Skin of body (tissue), 1 donor: ENCODE measurements at regions not wholly inside any gene's neighbourhood (a gene's known extent, or its start where the extent isn't known, plus 50 kb on each side); places are given as distances from the start of the nearest gene placed in this dataset.
"Not testable (repeated sequence)": the region's sequence is repeated elsewhere in the genome, so short reads cannot be mapped to it uniquely, and the experiment has no call there.

Experiments used
- DNase-seq: peaks from one replicate; lab custom pipeline; 2025; lab: John Stamatoyannopoulos, UW

- DNase-seq: no peak
Observed at GRCh38 chr10:111261081-111261615, 184.3 kb downstream of the ADRA2A start.

DNA sequence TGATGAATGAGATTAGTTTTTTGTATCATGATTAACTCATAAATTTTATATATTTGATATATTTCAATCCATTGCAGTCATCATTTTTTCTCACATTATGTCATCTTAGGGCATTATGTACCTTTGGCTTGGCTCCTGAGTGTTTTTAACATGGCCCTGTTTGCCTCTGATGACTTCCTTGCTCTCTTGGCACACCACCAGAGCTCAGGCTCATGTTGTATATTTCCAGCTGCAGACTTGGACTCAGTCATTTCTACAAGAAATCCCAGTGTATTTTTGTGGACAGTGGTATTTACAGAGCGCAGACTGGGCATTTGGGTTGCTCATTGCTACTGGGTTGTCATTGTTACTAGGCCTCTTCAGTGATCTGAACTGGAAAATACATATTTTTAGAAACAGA is 188.5 kb downstream of the ADRA2A start:
- no peak for DNase-seq

DNA sequence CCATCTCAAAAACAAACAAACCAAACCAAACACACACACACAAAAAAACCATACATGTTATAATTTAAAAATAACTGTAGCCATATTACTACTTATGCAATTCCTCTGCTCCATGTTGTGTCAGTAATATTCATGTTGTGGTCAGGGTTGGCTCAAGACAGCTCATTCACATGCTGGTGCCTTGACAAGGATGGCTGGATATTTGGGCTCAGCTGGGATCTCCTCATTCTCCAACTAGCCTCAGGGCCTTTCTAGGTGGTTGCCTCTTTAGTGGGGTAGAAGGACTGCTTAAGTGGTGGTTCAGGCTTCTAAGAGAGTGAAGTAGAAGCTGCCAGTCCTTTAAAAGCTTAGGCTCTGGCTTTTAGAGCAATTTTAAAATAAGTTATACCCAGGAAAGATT is 189.3 kb downstream of the ADRA2A start:
- no peak for DNase-seq

DNA sequence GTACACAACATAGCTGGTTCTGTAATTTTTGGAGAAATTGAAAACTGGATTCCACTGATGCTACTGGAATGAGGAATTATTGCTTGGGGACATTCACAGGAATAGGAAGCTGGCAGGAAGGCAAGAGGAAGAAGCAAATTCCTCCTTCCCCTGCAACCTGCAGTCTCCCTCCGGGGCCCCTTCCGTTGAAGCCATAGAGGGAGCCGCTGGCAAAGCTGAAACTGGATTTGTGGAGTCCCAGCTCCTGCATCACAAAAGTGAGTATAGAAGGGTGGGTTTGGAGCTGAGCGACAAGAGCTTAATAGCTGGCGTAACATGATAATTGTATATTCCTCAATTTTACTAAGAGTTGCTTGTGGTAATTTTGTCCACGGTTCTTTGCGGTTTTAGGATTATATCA is 190.8 kb downstream of the ADRA2A start:
- DNase-seq: no peak

- DNase-seq: no peak
Observed at GRCh38 chr10:111273235-111273634, 196.4 kb downstream of the ADRA2A start.

DNA sequence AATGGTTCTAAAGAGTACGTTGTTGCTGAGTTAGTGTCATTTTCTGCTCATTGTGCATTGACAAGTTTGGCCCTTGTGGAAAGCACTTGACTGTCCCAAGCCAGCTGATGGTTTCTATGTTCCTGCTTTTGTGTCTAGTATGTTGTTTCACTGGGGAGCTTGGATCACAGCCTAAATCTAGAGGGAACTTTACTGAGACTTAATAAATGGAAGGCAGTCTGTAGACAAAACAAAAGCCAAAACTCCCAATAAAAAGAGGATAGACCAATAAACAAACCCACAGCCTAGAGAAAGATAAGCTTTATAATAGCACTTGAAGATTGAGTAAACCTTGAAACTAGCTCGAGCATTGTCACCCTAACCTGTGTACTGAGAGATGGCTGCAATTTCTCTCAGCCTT is 196.8 kb downstream of the ADRA2A start:
- DNase-seq: no peak

DNA sequence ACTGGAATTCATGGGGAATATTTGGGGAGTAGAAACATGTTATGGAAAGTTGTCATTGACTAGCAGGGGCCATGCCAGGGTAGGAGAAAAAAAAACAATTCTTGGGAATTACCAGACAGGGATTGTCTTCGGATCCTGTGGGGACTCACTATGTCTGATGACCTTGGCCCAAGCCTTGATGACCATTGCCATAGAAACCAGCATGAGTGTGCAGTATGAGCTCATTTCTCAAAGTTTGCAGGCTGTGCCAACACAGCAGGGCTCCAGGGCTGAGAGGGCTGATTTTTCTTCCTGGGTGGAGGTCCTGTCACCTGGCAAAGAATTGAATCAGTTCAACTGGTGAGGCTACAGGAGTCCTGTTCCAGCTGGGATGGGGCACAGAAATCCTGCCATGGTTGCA is 198.3 kb downstream of the ADRA2A start:
- no peak for DNase-seq

- DNase-seq: no peak
Observed at GRCh38 chr10:111277661-111278060, 200.8 kb downstream of the ADRA2A start.

DNA sequence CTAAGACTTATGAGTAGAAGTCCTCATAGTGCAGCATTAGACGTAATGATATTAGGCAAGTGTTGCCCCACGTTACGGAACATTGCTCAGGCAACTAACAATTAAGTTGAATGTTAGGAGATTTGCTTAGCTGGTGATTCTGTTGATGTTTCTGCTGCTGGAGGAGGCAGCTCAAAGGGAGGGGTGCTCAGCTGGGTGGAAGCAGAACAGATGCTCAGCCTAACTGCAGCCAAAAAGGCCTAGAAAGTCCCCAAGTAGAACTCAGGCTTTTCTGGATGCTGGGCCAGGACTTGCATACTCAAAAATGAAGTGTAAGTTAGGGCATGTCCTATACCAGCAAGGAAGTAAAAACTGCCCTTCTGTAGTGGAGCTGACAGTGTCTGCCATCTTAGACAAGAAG is 201.4 kb downstream of the ADRA2A start:
- DNase-seq: no peak

DNA sequence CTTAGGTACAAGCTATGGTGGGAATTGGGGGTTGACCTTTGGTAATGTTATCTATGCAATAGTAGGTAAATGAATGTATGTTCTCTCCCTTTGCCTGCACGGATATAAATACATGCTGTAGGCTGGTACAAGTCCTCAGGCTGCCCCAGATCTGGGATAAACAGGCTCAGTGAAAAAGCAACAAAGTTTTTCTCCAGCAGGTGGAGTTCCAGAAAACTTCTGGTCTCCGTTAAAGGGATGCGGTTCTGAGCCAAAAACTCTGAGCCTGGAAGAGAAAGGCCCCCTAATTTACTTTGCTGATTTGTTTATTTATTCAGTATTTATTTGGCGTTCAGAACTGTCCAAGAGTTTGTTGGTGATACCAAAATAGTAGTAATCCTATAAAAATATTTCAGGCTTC is 204.7 kb downstream of the ADRA2A start:
- no peak for DNase-seq

DNA sequence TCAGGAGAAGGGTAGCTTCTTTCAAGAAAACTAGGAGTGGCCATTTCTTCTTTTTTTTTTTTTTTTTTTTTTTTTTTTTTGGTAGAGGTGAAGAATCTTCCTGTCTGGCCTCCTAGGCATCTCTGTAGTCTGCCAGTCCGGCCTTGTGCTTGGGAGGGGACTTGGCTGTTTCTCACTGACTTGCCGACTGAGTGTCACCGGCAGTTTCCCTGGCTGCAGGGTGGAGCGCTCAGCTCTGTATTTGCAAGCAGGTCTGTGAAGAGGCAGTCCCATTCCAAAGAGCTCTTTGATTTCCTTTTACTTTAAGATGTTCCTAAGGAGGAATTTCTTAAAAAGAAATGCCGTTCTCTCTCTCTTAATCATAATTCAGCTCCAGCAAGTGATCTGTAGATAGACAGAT is 212.6 kb downstream of the ADRA2A start:
- no peak for DNase-seq

GRCh38 chr10:111290649-111291048 is 213.8 kb downstream of the ADRA2A start:
- DNase-seq: no peak

DNA sequence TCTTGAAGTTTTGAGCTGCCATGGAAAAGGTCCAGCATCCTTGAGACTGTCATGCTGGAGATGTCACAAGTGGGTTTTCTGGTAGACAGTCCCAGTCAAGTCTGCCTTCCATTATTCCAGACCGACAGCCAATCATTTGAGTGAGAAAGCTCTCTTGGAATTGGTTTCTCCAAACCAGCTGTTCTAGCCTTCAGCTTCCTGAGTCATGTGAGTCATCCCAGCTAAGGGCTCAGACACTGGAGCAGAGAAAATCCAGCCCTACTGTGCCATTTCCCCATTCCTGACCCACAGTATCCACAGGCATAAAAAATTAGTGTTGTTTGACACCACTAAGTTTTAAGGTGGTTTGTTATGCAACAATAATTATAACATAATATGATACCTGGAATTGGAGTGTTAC is 219.0 kb downstream of the ADRA2A start:
- DNase-seq: no peak

- peak; percentile 12 for DNase-seq
Observed at GRCh38 chr10:111297351-111297848, 220.6 kb downstream of the ADRA2A start.

DNA sequence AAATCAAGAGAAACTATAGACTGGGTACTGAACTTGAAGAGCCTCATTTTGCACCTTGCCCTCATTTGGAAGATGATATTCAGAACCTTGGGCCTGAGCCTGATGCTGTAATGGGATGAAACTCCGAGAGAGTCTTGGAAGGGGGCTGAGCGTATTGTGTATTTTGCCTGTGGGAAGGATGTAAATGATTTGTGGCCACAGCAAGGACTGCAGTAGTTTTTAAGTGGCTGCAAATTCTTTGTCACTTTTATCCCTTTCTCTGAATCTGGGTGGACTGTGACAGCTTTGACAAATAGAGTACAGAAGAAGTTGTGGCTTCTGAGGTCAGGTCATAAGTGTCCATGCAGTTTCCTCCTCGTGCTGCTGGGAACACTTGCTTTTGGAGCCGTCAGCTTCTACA is 221.2 kb downstream of the ADRA2A start:
- DNase-seq: no peak

DNA sequence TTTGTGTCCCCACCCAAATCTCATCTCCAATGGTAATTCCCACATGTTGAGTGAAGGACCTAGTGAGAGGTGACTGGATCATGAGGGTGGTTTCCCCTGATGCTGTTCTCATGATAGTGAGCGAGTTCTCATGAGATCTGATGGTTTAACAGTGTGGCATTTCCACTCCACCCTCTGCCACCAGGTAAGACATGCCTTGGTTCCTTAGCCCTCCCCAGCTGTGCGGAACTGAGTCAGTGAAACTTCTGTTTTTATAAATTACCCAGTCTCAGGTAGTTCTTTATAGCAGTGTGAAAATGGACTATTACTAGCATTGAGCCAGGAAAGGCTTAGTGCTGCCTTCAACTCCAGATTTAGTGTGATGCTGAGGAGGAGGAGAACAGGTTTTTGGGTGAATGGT is 222.2 kb downstream of the ADRA2A start:
- no peak for DNase-seq

GRCh38 chr10:111303887-111304286 is 227.1 kb downstream of the ADRA2A start:
- no peak for DNase-seq

GRCh38 chr10:111316722-111317212 is 239.9 kb downstream of the ADRA2A start:
- DNase-seq: no peak

- no peak for DNase-seq
Observed at GRCh38 chr10:111319866-111320265, 243.0 kb downstream of the ADRA2A start.

GRCh38 chr10:111323389-111323966 is 246.6 kb downstream of the ADRA2A start:
- no peak for DNase-seq

GRCh38 chr10:111332174-111332573 is 255.3 kb downstream of the ADRA2A start:
- not testable (repeated sequence) for DNase-seq

DNA sequence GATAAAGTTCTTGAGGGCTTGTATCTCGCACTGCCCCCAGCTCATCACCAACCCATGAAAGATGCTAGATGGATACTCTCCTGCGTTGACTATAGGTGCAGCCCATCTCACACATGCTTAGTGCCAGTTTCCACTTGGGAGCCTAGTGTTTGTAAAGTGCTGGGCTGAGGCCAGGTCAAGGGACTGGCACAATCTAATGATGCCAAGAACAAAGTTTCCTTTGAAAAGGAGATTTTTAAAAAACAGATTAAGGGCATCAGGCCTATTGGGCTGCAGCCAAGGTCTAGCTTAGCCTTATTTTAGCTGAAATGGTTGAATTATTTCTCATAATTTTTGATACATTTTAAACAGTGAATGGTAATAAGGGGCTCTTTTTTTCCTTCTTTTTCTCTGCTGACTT is 259.0 kb downstream of the ADRA2A start:
- DNase-seq: no peak

DNA sequence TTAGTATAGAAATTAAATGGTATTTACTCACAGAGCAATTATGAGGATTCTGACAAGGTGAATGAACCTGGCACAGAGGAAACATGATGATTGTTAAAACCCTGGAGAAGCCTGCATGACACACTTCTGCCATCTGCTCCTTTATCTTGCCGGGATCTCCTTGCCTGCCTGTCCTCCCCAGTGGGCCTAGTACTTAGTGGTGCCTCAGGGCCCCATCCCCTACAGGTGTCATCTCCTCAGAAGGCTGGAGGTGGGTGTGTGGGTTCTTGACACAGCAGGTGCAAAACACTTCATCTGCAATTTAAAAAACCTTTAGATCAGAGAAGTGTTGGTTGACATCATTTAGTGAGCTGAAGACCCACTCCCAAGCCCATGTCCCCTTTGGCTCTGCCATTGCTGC is 261.2 kb downstream of the ADRA2A start:
- no peak for DNase-seq

- no peak for DNase-seq
Observed at GRCh38 chr10:111338805-111339204, 262.0 kb downstream of the ADRA2A start.
